HEK293 (cell line): ENCODE measurements at regions not wholly inside any gene's neighbourhood (a gene's known extent, or its start where the extent isn't known, plus 50 kb on each side); places are given as distances from the start of the nearest gene placed in this dataset.

Experiments used
- GFI1B ChIP-seq: fragments of 450-650 bp; formaldehyde crosslinking; IDR thresholded peaks from 2 replicates; pipeline ENCODE4 v1.5.1; 2016; ENCODE audit warnings: missing biosample characterization, missing genetic modification characterization
- KLF8 ChIP-seq: fragments of 450-650 bp; formaldehyde crosslinking; IDR thresholded peaks from 2 replicates; pipeline ENCODE4 v1.5.1; 2016; ENCODE audit warnings: missing biosample characterization, missing genetic modification characterization
- SALL2 ChIP-seq: fragments of 450-650 bp; formaldehyde crosslinking; IDR thresholded peaks from 2 replicates; pipeline ENCODE4 v1.5.0; 2017; ENCODE audit warnings: missing biosample characterization, mild to moderate bottlenecking, missing genetic modification characterization, borderline replicate concordance
- ZBTB17 ChIP-seq: fragments of 450-650 bp; formaldehyde crosslinking; IDR thresholded peaks from 2 replicates; pipeline ENCODE4 v1.5.1; 2016; ENCODE audit warnings: missing biosample characterization, missing genetic modification characterization
- ZFHX2 ChIP-seq: fragments of 450-650 bp; formaldehyde crosslinking; conservative IDR thresholded peaks from 2 replicates; pipeline ENCODE4 v1.5.1; 2016; ENCODE audit warnings: missing biosample characterization, missing genetic modification characterization
- ZNF114 ChIP-seq: fragments of 450-650 bp; formaldehyde crosslinking; IDR thresholded peaks from 2 replicates; pipeline ENCODE4 v1.5.0; 2017; ENCODE audit warnings: missing biosample characterization, missing genetic modification characterization
- ZNF138 ChIP-seq: fragments of 450-650 bp; formaldehyde crosslinking; IDR thresholded peaks from 2 replicates; pipeline ENCODE4 v1.5.1; 2016; ENCODE audit warnings: missing biosample characterization, missing genetic modification characterization, borderline replicate concordance
- ZNF146 ChIP-seq: fragments of 450-650 bp; formaldehyde crosslinking; IDR thresholded peaks from 2 replicates; pipeline ENCODE4 v1.5.1; 2016; ENCODE audit warnings: missing biosample characterization, missing genetic modification characterization
- ZNF155 ChIP-seq: fragments of 450-650 bp; formaldehyde crosslinking; IDR thresholded peaks from 2 replicates; pipeline ENCODE4 v1.5.1; 2016; ENCODE audit warnings: missing biosample characterization, missing genetic modification characterization
- ZNF175 ChIP-seq: fragments of 450-650 bp; formaldehyde crosslinking; IDR thresholded peaks from 2 replicates; pipeline ENCODE4 v1.5.1; 2016; ENCODE audit warnings: missing biosample characterization, missing genetic modification characterization
- ZNF19 ChIP-seq: fragments of 450-650 bp; formaldehyde crosslinking; IDR thresholded peaks from 2 replicates; pipeline ENCODE4; 2016; ENCODE audit warnings: missing biosample characterization, missing genetic modification characterization, low read depth
- ZNF311 ChIP-seq: fragments of 450-650 bp; formaldehyde crosslinking; IDR thresholded peaks from 2 replicates; pipeline ENCODE4 v1.5.1; 2017; ENCODE audit warnings: missing biosample characterization, missing genetic modification characterization, borderline replicate concordance
- ZNF350 ChIP-seq: fragments of 450-650 bp; formaldehyde crosslinking; IDR thresholded peaks from 2 replicates; pipeline ENCODE4 v1.5.0; 2017; ENCODE audit warnings: missing biosample characterization, mild to moderate bottlenecking, missing genetic modification characterization
- ZNF354C ChIP-seq: fragments of 450-650 bp; formaldehyde crosslinking; IDR thresholded peaks from 2 replicates; pipeline ENCODE4 v1.5.1; 2016; ENCODE audit warnings: missing biosample characterization, missing genetic modification characterization, low read depth, borderline replicate concordance
- ZNF366 ChIP-seq: fragments of 450-650 bp; formaldehyde crosslinking; conservative IDR thresholded peaks from 2 replicates; pipeline ENCODE4 v1.5.1; 2016; ENCODE audit warnings: missing biosample characterization, missing genetic modification characterization
- ZNF391 ChIP-seq: fragments of 450-650 bp; formaldehyde crosslinking; IDR thresholded peaks from 2 replicates; pipeline ENCODE4 v1.5.1; 2016; ENCODE audit warnings: low read depth, missing biosample characterization, missing genetic modification characterization, borderline replicate concordance
- ZNF521 ChIP-seq: fragments of 450-650 bp; formaldehyde crosslinking; IDR thresholded peaks from 2 replicates; pipeline ENCODE4 v1.5.1; 2017; ENCODE audit warnings: missing biosample characterization, mild to moderate bottlenecking, missing genetic modification characterization
- ZNF549 ChIP-seq: fragments of 450-650 bp; IDR thresholded peaks from 2 replicates; pipeline ENCODE4 v1.5.1; 2018; ENCODE audit warnings: missing biosample characterization, missing genetic modification characterization, mild to moderate bottlenecking, inconsistent platforms, moderate library complexity
- ZNF555 ChIP-seq: fragments of 450-650 bp; formaldehyde crosslinking; conservative IDR thresholded peaks from 2 replicates; pipeline ENCODE4 v1.5.1; 2017; ENCODE audit warnings: missing biosample characterization, mild to moderate bottlenecking, missing genetic modification characterization, inconsistent platforms
- ZNF561 ChIP-seq: fragments of 450-650 bp; IDR thresholded peaks from 2 replicates; pipeline ENCODE4 v1.5.1; 2018; ENCODE audit warnings: missing biosample characterization, missing genetic modification characterization, borderline replicate concordance
- ZNF677 ChIP-seq: fragments of 450-650 bp; IDR thresholded peaks from 2 replicates; pipeline ENCODE4 v1.5.0; 2018; ENCODE audit warnings: missing biosample characterization, mild to moderate bottlenecking, missing genetic modification characterization, moderate library complexity
- ZNF701 ChIP-seq: fragments of 450-650 bp; formaldehyde crosslinking; IDR thresholded peaks from 2 replicates; pipeline ENCODE4 v1.5.1; 2016; ENCODE audit warnings: missing biosample characterization, missing genetic modification characterization
- ZNF791 ChIP-seq: fragments of 450-650 bp; formaldehyde crosslinking; IDR thresholded peaks from 2 replicates; pipeline ENCODE4 v1.5.1; 2016; ENCODE audit warnings: missing biosample characterization, missing genetic modification characterization
- TF ChIP-seq, protein P1 (sequence below): fragments of 450-650 bp; formaldehyde crosslinking; IDR thresholded peaks from 2 replicates; pipeline ENCODE4 v1.5.1; 2016; ENCODE audit warnings: missing biosample characterization, missing genetic modification characterization
- TF ChIP-seq, protein P2 (sequence below): fragments of 450-650 bp; formaldehyde crosslinking; IDR thresholded peaks from 2 replicates; pipeline ENCODE4 v1.5.1; 2017; ENCODE audit warnings: missing biosample characterization, missing genetic modification characterization
- TF ChIP-seq, protein P3 (sequence below): fragments of 450-650 bp; formaldehyde crosslinking; IDR thresholded peaks from 2 replicates; pipeline ENCODE4 v1.5.1; 2016; ENCODE audit warnings: missing biosample characterization, missing genetic modification characterization, borderline replicate concordance
- TF ChIP-seq, protein P4 (sequence below): fragments of 450-650 bp; formaldehyde crosslinking; IDR thresholded peaks from 2 replicates; pipeline ENCODE4 v1.5.1; 2016; ENCODE audit warnings: missing biosample characterization, missing genetic modification characterization, borderline replicate concordance
- TF ChIP-seq, protein P5 (sequence below): fragments of 450-650 bp; formaldehyde crosslinking; IDR thresholded peaks from 2 replicates; pipeline ENCODE4 v1.5.1; 2017; ENCODE audit warnings: missing biosample characterization, missing genetic modification characterization

DNA sequence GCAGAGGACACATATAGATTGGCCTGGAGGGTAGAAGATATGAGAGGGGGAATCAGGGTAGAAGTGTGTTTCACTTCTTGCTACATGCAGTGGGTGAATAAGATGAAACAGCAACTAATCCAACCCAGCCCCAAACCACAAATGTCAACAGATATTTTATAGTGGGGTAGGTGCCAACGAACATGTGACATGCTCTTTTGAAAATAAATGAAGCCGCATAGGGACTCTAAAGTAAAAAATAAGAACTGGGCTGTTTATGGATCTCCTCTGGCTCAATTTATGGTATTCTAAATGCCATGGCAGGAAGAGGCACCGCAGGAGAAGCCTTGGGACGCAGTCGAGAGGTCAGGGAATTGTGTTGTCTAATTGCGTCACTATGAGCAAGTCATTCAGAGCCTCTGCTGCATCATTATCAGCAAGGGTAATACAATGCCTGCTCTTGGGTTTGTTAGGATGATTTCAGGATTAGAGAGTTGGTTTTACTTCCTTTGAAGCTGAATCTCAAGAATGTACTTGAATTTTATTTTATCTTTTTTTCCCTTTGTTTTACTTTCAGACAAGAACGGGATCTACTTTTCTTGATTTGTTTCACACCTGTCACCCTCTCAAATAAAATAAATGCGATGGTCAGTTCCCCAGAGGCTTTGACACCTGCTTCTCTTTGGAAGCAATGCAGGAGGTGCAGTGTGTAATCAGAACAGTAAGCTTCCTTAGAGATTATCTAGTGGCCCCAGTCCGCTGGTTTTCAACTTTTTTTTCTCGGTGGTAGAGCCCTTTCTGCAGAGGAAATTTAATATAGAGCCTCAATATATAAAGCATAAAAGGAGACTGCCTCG is 375.6 kb upstream of the CLINT1 start (continued):
- TF ChIP-seq ZNF549 (tag by site-specific recombination) (no peak), ZNF366 (no peak), ZNF311 (tag by site-specific recombination) (no peak), ZNF19 (no peak), KLF8 (tag by site-specific recombination) (0 out of 2 replicates have a peak, but pooled peaks have one; percentile 34), ZNF114 (tag by site-specific recombination) (no peak), GFI1B (tag by site-specific recombination) (no peak), ZFHX2 (tag by site-specific recombination) (no peak), ZNF155 (no peak), ZNF350 (tag by site-specific recombination) (no peak), ZNF791 (tag by site-specific recombination) (no peak), ZNF701 (tag by site-specific recombination) (no peak), ZNF146 (0 out of 2 replicates have a peak, but pooled peaks have one; percentile 23), SALL2 (tag by site-specific recombination) (no peak), ZNF555 (tag by site-specific recombination) (no peak), ZNF561 (peak; percentile 25), ZNF391 (no peak), ZNF521 (tag by site-specific recombination) (no peak), ZNF138 (no peak), ZBTB17 (tag by site-specific recombination) (peak; percentile 66), ZNF354C (tag by site-specific recombination) (no peak), ZNF175 (tag by site-specific recombination) (no peak), ZNF677 (tag by site-specific recombination) (no peak)
- TF ChIP-seq, protein P1, sequence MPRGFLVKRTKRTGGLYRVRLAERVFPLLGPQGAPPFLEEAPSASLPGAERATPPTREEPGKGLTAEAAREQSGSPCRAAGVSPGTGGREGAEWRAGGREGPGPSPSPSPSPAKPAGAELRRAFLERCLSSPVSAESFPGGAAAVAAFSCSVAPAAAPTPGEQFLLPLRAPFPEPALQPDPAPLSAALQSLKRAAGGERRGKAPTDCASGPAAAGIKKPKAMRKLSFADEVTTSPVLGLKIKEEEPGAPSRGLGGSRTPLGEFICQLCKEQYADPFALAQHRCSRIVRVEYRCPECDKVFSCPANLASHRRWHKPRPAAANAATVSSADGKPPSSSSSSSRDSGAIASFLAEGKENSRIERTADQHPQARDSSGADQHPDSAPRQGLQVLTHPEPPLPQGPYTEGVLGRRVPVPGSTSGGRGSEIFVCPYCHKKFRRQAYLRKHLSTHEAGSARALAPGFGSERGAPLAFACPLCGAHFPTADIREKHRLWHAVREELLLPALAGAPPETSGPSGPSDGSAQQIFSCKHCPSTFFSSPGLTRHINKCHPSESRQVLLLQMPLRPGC (tag by site-specific recombination) = peak; percentile 83
- TF ChIP-seq, protein P2, sequence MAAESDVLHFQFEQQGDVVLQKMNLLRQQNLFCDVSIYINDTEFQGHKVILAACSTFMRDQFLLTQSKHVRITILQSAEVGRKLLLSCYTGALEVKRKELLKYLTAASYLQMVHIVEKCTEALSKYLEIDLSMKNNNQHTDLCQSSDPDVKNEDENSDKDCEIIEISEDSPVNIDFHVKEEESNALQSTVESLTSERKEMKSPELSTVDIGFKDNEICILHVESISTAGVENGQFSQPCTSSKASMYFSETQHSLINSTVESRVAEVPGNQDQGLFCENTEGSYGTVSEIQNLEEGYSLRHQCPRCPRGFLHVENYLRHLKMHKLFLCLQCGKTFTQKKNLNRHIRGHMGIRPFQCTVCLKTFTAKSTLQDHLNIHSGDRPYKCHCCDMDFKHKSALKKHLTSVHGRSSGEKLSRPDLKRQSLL (tag by site-specific recombination) = no peak
- TF ChIP-seq, protein P3, sequence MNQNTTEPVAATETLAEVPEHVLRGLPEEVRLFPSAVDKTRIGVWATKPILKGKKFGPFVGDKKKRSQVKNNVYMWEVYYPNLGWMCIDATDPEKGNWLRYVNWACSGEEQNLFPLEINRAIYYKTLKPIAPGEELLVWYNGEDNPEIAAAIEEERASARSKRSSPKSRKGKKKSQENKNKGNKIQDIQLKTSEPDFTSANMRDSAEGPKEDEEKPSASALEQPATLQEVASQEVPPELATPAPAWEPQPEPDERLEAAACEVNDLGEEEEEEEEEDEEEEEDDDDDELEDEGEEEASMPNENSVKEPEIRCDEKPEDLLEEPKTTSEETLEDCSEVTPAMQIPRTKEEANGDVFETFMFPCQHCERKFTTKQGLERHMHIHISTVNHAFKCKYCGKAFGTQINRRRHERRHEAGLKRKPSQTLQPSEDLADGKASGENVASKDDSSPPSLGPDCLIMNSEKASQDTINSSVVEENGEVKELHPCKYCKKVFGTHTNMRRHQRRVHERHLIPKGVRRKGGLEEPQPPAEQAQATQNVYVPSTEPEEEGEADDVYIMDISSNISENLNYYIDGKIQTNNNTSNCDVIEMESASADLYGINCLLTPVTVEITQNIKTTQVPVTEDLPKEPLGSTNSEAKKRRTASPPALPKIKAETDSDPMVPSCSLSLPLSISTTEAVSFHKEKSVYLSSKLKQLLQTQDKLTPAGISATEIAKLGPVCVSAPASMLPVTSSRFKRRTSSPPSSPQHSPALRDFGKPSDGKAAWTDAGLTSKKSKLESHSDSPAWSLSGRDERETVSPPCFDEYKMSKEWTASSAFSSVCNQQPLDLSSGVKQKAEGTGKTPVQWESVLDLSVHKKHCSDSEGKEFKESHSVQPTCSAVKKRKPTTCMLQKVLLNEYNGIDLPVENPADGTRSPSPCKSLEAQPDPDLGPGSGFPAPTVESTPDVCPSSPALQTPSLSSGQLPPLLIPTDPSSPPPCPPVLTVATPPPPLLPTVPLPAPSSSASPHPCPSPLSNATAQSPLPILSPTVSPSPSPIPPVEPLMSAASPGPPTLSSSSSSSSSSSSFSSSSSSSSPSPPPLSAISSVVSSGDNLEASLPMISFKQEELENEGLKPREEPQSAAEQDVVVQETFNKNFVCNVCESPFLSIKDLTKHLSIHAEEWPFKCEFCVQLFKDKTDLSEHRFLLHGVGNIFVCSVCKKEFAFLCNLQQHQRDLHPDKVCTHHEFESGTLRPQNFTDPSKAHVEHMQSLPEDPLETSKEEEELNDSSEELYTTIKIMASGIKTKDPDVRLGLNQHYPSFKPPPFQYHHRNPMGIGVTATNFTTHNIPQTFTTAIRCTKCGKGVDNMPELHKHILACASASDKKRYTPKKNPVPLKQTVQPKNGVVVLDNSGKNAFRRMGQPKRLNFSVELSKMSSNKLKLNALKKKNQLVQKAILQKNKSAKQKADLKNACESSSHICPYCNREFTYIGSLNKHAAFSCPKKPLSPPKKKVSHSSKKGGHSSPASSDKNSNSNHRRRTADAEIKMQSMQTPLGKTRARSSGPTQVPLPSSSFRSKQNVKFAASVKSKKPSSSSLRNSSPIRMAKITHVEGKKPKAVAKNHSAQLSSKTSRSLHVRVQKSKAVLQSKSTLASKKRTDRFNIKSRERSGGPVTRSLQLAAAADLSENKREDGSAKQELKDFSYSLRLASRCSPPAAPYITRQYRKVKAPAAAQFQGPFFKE (tag by site-specific recombination) = no peak
- TF ChIP-seq, protein P4, sequence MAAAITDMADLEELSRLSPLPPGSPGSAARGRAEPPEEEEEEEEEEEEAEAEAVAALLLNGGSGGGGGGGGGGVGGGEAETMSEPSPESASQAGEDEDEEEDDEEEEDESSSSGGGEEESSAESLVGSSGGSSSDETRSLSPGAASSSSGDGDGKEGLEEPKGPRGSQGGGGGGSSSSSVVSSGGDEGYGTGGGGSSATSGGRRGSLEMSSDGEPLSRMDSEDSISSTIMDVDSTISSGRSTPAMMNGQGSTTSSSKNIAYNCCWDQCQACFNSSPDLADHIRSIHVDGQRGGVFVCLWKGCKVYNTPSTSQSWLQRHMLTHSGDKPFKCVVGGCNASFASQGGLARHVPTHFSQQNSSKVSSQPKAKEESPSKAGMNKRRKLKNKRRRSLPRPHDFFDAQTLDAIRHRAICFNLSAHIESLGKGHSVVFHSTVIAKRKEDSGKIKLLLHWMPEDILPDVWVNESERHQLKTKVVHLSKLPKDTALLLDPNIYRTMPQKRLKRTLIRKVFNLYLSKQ (tag by site-specific recombination) = no peak
- TF ChIP-seq, protein P5, sequence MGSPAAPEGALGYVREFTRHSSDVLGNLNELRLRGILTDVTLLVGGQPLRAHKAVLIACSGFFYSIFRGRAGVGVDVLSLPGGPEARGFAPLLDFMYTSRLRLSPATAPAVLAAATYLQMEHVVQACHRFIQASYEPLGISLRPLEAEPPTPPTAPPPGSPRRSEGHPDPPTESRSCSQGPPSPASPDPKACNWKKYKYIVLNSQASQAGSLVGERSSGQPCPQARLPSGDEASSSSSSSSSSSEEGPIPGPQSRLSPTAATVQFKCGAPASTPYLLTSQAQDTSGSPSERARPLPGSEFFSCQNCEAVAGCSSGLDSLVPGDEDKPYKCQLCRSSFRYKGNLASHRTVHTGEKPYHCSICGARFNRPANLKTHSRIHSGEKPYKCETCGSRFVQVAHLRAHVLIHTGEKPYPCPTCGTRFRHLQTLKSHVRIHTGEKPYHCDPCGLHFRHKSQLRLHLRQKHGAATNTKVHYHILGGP = no peak
